GM12878 (cell line): ENCODE measurements at regions not wholly inside any gene's neighbourhood (a gene's known extent, or its start where the extent isn't known, plus 50 kb on each side); places are given as distances from the start of the nearest gene placed in this dataset.

Source experiments
- ATAC-seq: fragments of 200-7000 bp; cut with Tn5 transposase; 3 replicates; pipeline ENCODE4 v1.9.1; 2020; ENCODE audit warnings: mild to moderate bottlenecking, moderate library complexity
- BruUV-seq: library from RNA; stranded (reverse); fragments of 400-500 nt; replicated peaks from 2 replicates; lab custom pipeline; 2021; lab: Mats Ljungman, UMichigan
- CTCF ChIA-PET: fragments of 300-600 bp; sonication (Branson Sonifier 250); formaldehyde crosslinking; extraction: SDS; loops from one replicate; lab custom pipeline; 2021; ENCODE audit warnings: inconsistent platforms; lab: Yijun Ruan, JAX
- POLR2A ChIA-PET: fragments of 350-600 bp; formaldehyde crosslinking; extraction: SDS; loops from one replicate; lab custom pipeline; 2021; ENCODE audit warnings: inconsistent platforms; lab: Charles Lee
- RAD21 ChIA-PET: fragments of 300-600 bp; sonication (Branson Sonifier 250); formaldehyde crosslinking; loops from one replicate; lab custom pipeline; 2023; ENCODE audit warnings: antibody characterized with exemption; ENCODE audit not compliant: unreplicated experiment; lab: Charles Lee
- SMC1A ChIA-PET: fragments of 300-600 bp; sonication (Branson Sonifier 250); formaldehyde crosslinking; loops from one replicate; lab custom pipeline; 2023; ENCODE audit not compliant: unreplicated experiment, uncharacterized antibody; lab: Charles Lee
- DNase-seq: peaks from one replicate; pipeline ENCODE4 v3.0.0-alpha.2; 2011; ENCODE audit warnings: low read depth, low spot score
- FAIRE-seq: peaks from 3 replicates; lab custom pipeline; 2011; peaks lifted over from hg19 to GRCh38; lab: Jason Lieb, UNC
- H2AFZ ChIP-seq: 2 replicates; pipeline ENCODE4 v1.6.0; 2011; ENCODE audit warnings: low read depth, low read length, control low read depth; ENCODE audit not compliant: control insufficient read depth
- H3K27ac ChIP-seq: 2 replicates; pipeline ENCODE4 v1.5.1; 2011; ENCODE audit warnings: control low read depth; ENCODE audit not compliant: control insufficient read depth, insufficient read depth
- H3K27me3 ChIP-seq, 2 experiments: replicated peaks in 1 of 2; 2 replicates each; pipeline versions ENCODE4 v1.6.0 to v1.6.1; 2011; ENCODE audit warnings: low read length in 1 of 2; ENCODE audit not compliant: control insufficient read depth in 2 of 2, insufficient read depth in 2 of 2
- H3K36me3 ChIP-seq, 2 experiments: 2 replicates each; pipeline ENCODE4 v1.5.1; 2011; ENCODE audit warnings: low read length in 1 of 2; ENCODE audit not compliant: control insufficient read depth in 2 of 2, insufficient read depth in 2 of 2
- H3K4me1 ChIP-seq: 2 replicates; pipeline ENCODE4 v1.6.1; 2011; ENCODE audit warnings: mild to moderate bottlenecking, low read length, moderate library complexity, mixed read lengths; ENCODE audit not compliant: control insufficient read depth, insufficient read depth
- H3K4me2 ChIP-seq: 2 replicates; pipeline ENCODE4 v1.6.0; 2011; ENCODE audit warnings: control low read depth; ENCODE audit not compliant: control insufficient read depth, insufficient read depth
- H3K4me3 ChIP-seq: fragments of 200-600 bp; sonication (generic); 2 replicates; pipeline ENCODE4 v1.5.1; 2016
- H3K79me2 ChIP-seq: 2 replicates; pipeline ENCODE4 v1.6.0; 2011; ENCODE audit warnings: low read length; ENCODE audit not compliant: control insufficient read depth, insufficient read depth
- H3K9ac ChIP-seq: 2 replicates; pipeline ENCODE4 v1.8.0; 2011; ENCODE audit warnings: low read length, control low read depth, mixed read lengths; ENCODE audit not compliant: control insufficient read depth, insufficient read depth
- H3K9me3 ChIP-seq: replicated peaks from 3 replicates; pipeline ENCODE4 v1.5.1; 2011; ENCODE audit warnings: mild to moderate bottlenecking, low read length; ENCODE audit not compliant: control insufficient read depth, insufficient read depth
- H4K20me1 ChIP-seq: 2 replicates; pipeline ENCODE4 v1.6.0; 2011; ENCODE audit not compliant: control insufficient read depth, insufficient read depth
- CEBPB ChIP-seq, 2 experiments: fragments of 150-350 bp in 1 of 2; IDR thresholded peaks; 2 replicates each; pipeline ENCODE4 v1.6.1; 2012 to 2014; ENCODE audit warnings: low read depth in 2 of 2, low read length in 2 of 2, borderline replicate concordance in 1 of 2, inconsistent platforms in 1 of 2
- EGR1 ChIP-seq, 2 experiments: IDR thresholded peaks; 1 replicate in 1 of 2; 2 replicates in 1 of 2; pipeline ENCODE4 v1.6.1; 2011 to 2012; ENCODE audit warnings: low read depth in 2 of 2, low read length in 2 of 2, borderline replicate concordance in 1 of 2, mild to moderate bottlenecking in 1 of 2, moderate library complexity in 1 of 2
- FOXM1 ChIP-seq: IDR thresholded peaks from 2 replicates; pipeline ENCODE4 v1.6.1; 2012; ENCODE audit warnings: low read depth, mild to moderate bottlenecking, inconsistent platforms, low read length, moderate library complexity
- GABPA ChIP-seq: IDR thresholded peaks from 2 replicates; pipeline ENCODE4 v1.6.1; 2014; ENCODE audit warnings: antibody characterized with exemption, low read depth, mild to moderate bottlenecking, inconsistent platforms
- HDAC6 ChIP-seq: fragments of 200-600 bp; sonication (generic); IDR thresholded peaks from one replicate; pipeline ENCODE4 v1.8.0; 2017; ENCODE audit warnings: antibody characterized with exemption; ENCODE audit not compliant: unreplicated experiment
- JUND ChIP-seq: IDR thresholded peaks from 2 replicates; pipeline ENCODE4 v1.6.1; 2012; ENCODE audit warnings: low read depth, mild to moderate bottlenecking, low read length, improper control_type of control experiment, moderate library complexity
- KAT2A ChIP-seq: conservative IDR thresholded peaks from 2 replicates; pipeline ENCODE4 v1.6.1; 2011; ENCODE audit warnings: low read depth, low read length; ENCODE audit not compliant: control insufficient read depth
- MEF2A ChIP-seq: IDR thresholded peaks from 2 replicates; pipeline ENCODE4 v1.6.1; 2011; ENCODE audit warnings: low read depth, mild to moderate bottlenecking, low read length, moderate library complexity; ENCODE audit not compliant: insufficient read depth
- MXI1 ChIP-seq: fragments of 150-350 bp; IDR thresholded peaks from 2 replicates; pipeline ENCODE4 v1.6.1; 2011; ENCODE audit warnings: low read depth, mild to moderate bottlenecking, inconsistent platforms, low read length, improper control_type of control experiment
- POLR2AphosphoS2 ChIP-seq: IDR thresholded peaks from 2 replicates; pipeline ENCODE4 v1.6.1; 2011; ENCODE audit warnings: low read depth, mild to moderate bottlenecking, low read length, improper control_type of control experiment, moderate library complexity
- SMAD5 ChIP-seq: IDR thresholded peaks from 2 replicates; pipeline ENCODE4 v1.6.1; 2016; ENCODE audit warnings: antibody characterized with exemption, low read depth
- STAT3 ChIP-seq: IDR thresholded peaks from 2 replicates; pipeline ENCODE4 v1.6.1; 2011; ENCODE audit warnings: low read depth, low read length, improper control_type of control experiment
- ZNF274 ChIP-seq: IDR thresholded peaks from one replicate; pipeline ENCODE4 v1.8.0; 2011; ENCODE audit not compliant: insufficient read length, insufficient read depth
- ZSCAN29 ChIP-seq: fragments of 450-650 bp; IDR thresholded peaks from 2 replicates; pipeline ENCODE4 v1.6.1; 2017; ENCODE audit warnings: mild to moderate bottlenecking, moderate library complexity
- WGBS: methylation state at CpG from one replicate; pipeline ENCODE4 v1.1.6; 2016; ENCODE audit warnings: low lambda C conversion rate; ENCODE audit not compliant: insufficient replicate concordance, insufficient coverage; ENCODE audit errors: missing lambda C conversion rate; 5-methylcytosine and 5-hydroxymethylcytosine counted together
- in situ Hi-C: fragments of 300-500 bp; cut with MboI; formaldehyde crosslinking; loops from 9 replicates; pipeline ENCODE4 v1.14.3; 2018; ENCODE audit warnings: mixed read lengths
- intact Hi-C: fragments of 100-400 bp; cut with micrococcal nuclease; formaldehyde crosslinking; loops from one replicate; pipeline ENCODE4 v1.14.2; 2022; ENCODE audit not compliant: unreplicated experiment
- TF ChIP-seq, protein P1 (sequence below): IDR thresholded peaks from 2 replicates; pipeline ENCODE4 v1.6.1; 2012; ENCODE audit warnings: low read depth, low read length, improper control_type of control experiment
- TF ChIP-seq, protein P2 (sequence below): fragments of 450-650 bp; IDR thresholded peaks from 2 replicates; pipeline ENCODE4 v1.6.1; 2017; ENCODE audit warnings: mild to moderate bottlenecking, moderate library complexity

DNA sequence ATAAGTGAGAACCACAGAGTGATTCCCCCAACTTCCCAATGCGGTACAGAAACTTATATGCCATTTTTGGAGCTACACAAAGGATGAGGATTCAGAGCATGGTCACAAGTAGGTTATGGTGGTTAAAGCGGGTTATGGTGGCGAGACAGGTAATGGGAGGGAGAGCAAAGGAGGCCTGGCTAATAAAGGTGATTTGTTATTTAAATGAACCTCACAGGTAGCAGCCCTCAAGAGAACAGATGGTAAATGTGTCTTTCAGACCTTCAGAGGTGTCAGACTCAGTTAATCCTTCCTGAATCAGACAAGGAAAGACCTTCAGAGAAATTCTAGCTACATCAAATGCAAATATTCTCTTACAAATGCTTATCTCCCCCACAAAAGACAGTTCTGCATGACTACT lies 1971.4 kb downstream of the OLFM4 start:
- SMC1A ChIA-PET, result no interaction called here
- CTCF ChIA-PET, result no interaction called here
- H3K9me3 ChIP-seq, result no peaks in the 10 kb centered on the region
- ATAC-seq (no peak), DNase-seq (no peak), FAIRE-seq (no peak)
- H4K20me1 ChIP-seq, result no peaks in the 10 kb centered on the region
- H2AFZ ChIP-seq, result no peak overlapping the region
- no peaks in the 10 kb centered on the region for H3K4me1 ChIP-seq
- H3K9ac ChIP-seq, result no peak overlapping the region
- intact Hi-C loops (no loop called here), in situ Hi-C loops (no loop called here)
- no peak overlapping the region for H3K27ac ChIP-seq
- no peaks in the 10 kb centered on the region for H3K36me3 ChIP-seq
- no TSS peak for BruUV-seq
- no peaks in the 10 kb centered on the region for H3K79me2 ChIP-seq
- TF ChIP-seq FOXM1, result no peak
- TF ChIP-seq STAT3, result no peak
- TF ChIP-seq GABPA, result no peak
- TF ChIP-seq EGR1 (IDR thresholded peaks at IDR 0.05; ENCODE audit: borderline replicate concordance in 1 of 2, low read depth in 2 of 2, low read length in 2 of 2), result no peak
- no peaks in the 10 kb centered on the region for H3K27me3 ChIP-seq
- RAD21 ChIA-PET, result no interaction called here
- H3K4me3 ChIP-seq, result no peak overlapping the region
- POLR2A ChIA-PET, result no interaction called here
- WGBS, result 25% methylated on average over 3 of the region's 3 CpGs
- no peak overlapping the region for H3K4me2 ChIP-seq

DNA sequence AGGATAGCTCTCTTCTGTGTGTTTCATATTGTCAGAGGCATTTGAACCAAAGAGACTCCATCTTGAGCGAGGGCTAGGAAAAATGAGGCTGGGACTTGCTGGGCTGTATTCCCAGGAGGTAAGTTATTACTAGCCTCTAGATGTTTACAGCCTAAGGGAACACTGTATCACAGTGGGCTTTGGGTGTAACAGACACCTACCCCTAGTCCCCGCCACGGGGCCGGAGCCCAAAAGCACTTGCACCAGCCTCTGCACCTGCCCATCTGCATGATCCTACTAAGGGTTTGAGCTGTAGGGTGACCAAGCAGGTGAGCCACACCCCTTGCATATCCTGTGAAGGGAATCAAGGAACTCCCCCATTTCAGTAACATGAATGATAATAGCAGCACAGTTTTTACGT lies 1972.2 kb downstream of the OLFM4 start:
- DNase-seq, result no peak
- Histone ChIP-seq H3K4me2 (no peak overlapping the region), H3K27ac (no peak overlapping the region), H2AFZ (no peak overlapping the region), H3K9me3 (no peaks in the 10 kb centered on the region), H3K36me3 (no peaks in the 10 kb centered on the region), H3K79me2 (no peaks in the 10 kb centered on the region), H3K4me3 (no peak overlapping the region), H3K4me1 (no peaks in the 10 kb centered on the region), H3K27me3 (no peaks in the 10 kb centered on the region), H4K20me1 (no peaks in the 10 kb centered on the region), H3K9ac (no peak overlapping the region)
- FAIRE-seq, result no peak
- intact Hi-C loops (no loop called here), in situ Hi-C loops (no loop called here)
- ATAC-seq, result no peak
- BruUV-seq, result no TSS peak
- ChIA-PET CTCF (no interaction called here), SMC1A (no interaction called here), POLR2A (no interaction called here), RAD21 (no interaction called here)
- WGBS, result 22% methylated on average over 5 of the region's 5 CpGs
- TF ChIP-seq KAT2A (no peak), SMAD5 (no peak), ZSCAN29 (no peak), POLR2AphosphoS2 (no peak), HDAC6 (no peak), JUND (no peak), MXI1 (no peak), ZNF274 (no peak), MEF2A (no peak), CEBPB (IDR thresholded peaks at IDR 0.05; ENCODE audit: borderline replicate concordance in 1 of 2, low read depth in 2 of 2, low read length in 2 of 2) (no peak)
- TF ChIP-seq, protein P1, sequence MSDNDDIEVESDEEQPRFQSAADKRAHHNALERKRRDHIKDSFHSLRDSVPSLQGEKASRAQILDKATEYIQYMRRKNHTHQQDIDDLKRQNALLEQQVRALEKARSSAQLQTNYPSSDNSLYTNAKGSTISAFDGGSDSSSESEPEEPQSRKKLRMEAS, result no peak
- TF ChIP-seq, protein P2, sequence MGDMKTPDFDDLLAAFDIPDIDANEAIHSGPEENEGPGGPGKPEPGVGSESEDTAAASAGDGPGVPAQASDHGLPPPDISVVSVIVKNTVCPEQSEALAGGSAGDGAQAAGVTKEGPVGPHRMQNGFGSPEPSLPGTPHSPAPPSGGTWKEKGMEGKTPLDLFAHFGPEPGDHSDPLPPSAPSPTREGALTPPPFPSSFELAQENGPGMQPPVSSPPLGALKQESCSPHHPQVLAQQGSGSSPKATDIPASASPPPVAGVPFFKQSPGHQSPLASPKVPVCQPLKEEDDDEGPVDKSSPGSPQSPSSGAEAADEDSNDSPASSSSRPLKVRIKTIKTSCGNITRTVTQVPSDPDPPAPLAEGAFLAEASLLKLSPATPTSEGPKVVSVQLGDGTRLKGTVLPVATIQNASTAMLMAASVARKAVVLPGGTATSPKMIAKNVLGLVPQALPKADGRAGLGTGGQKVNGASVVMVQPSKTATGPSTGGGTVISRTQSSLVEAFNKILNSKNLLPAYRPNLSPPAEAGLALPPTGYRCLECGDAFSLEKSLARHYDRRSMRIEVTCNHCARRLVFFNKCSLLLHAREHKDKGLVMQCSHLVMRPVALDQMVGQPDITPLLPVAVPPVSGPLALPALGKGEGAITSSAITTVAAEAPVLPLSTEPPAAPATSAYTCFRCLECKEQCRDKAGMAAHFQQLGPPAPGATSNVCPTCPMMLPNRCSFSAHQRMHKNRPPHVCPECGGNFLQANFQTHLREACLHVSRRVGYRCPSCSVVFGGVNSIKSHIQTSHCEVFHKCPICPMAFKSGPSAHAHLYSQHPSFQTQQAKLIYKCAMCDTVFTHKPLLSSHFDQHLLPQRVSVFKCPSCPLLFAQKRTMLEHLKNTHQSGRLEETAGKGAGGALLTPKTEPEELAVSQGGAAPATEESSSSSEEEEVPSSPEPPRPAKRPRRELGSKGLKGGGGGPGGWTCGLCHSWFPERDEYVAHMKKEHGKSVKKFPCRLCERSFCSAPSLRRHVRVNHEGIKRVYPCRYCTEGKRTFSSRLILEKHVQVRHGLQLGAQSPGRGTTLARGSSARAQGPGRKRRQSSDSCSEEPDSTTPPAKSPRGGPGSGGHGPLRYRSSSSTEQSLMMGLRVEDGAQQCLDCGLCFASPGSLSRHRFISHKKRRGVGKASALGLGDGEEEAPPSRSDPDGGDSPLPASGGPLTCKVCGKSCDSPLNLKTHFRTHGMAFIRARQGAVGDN, result no peak
